ENCODE measurements at regions not wholly inside any gene's neighbourhood (a gene's known extent, or its start where the extent isn't known, plus 50 kb on each side); places are given as distances from the start of the nearest gene placed in this dataset.

DNA sequence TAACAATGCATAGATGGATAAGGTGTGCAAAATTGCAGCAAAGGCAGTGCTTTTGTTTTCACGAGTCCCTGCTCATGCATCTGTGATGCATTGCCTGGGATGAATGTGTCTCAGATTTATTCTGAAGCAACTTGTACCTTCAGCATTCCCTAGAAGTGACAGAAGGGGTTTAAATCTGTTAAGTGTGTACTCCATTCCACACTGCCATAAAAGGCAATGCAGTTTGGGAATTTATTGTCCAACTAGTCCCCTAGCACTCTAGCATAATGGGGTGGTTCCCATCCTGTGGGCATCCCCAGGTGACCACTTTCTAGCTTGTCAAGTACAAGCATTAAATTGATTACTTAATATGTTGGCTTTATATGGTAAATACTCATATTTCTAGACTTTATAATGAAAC is 306.5 kb upstream of the CBLB start:
- TF ChIP-seq, protein P1, sequence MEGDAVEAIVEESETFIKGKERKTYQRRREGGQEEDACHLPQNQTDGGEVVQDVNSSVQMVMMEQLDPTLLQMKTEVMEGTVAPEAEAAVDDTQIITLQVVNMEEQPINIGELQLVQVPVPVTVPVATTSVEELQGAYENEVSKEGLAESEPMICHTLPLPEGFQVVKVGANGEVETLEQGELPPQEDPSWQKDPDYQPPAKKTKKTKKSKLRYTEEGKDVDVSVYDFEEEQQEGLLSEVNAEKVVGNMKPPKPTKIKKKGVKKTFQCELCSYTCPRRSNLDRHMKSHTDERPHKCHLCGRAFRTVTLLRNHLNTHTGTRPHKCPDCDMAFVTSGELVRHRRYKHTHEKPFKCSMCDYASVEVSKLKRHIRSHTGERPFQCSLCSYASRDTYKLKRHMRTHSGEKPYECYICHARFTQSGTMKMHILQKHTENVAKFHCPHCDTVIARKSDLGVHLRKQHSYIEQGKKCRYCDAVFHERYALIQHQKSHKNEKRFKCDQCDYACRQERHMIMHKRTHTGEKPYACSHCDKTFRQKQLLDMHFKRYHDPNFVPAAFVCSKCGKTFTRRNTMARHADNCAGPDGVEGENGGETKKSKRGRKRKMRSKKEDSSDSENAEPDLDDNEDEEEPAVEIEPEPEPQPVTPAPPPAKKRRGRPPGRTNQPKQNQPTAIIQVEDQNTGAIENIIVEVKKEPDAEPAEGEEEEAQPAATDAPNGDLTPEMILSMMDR (conservative IDR thresholded peaks at IDR 0.05; ENCODE audit: low read length): no peak
- TF ChIP-seq EZH2phosphoT487 (IDR thresholded peaks at IDR 0.05; ENCODE audit: borderline replicate concordance): no peak
